Nucleus accumbens (tissue), 56 donors: ENCODE measurements at regions not wholly inside any gene's neighbourhood (a gene's known extent, or its start where the extent isn't known, plus 50 kb on each side); places are given as distances from the start of the nearest gene placed in this dataset.

Experiments used
- DNase-seq, 56 donors: peaks; one replicate each; lab custom pipeline; 2025; lab: John Stamatoyannopoulos, UW

- no peak for DNase-seq
Observed at GRCh38 chr12:28104903-28105864, 85.1 kb upstream of the CCDC91 start.

DNA sequence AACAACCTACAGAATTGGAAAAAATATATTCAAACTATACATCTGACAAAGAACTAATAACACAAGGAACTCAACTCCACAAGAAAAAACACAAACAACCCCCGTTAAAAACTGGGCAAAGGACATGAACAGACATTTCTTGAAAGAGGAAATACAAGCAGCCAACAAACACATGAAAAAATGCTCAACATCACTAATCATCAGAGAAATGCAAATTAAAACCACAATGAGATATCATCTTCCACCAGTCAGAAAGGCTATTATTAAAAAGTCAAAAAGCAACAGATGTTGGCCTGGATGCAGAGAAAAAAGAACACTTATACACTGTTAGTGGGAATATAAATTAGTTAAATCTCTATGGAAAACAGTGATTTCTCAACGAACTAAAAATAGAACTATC lies 82.6 kb upstream of the CCDC91 start:
- DNase-seq = no peak

GRCh38 chr12:28108599-28108998 lies 81.7 kb upstream of the CCDC91 start:
- no peak for DNase-seq

GRCh38 chr12:28110329-28110728 lies 79.9 kb upstream of the CCDC91 start:
- DNase-seq = no peak

GRCh38 chr12:28114488-28114887 lies 75.8 kb upstream of the CCDC91 start:
- DNase-seq = no peak

GRCh38 chr12:28121433-28121832 lies 68.8 kb upstream of the CCDC91 start:
- DNase-seq = no peak

- DNase-seq = no peak
Observed at GRCh38 chr12:28121899-28122655, 68.2 kb upstream of the CCDC91 start.

DNA sequence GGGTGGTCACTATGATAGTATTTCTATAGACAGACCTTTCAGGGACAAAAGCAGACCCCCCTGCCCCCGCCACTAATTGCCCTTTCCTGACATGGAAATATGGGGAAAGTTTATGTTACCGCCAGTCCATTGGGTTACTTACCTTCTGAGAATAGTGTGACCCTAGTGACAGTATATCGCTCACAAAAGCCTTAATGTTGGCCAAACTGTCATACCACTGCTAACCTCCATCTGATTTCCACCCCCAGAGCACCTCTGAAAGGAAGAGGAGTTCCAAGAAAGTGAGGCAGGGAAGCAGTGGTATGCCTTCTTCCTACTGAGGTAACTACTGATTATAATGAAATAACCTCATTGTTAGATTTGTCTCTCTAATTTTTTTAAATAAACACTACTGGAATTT lies 67.5 kb upstream of the CCDC91 start:
- no peak for DNase-seq

DNA sequence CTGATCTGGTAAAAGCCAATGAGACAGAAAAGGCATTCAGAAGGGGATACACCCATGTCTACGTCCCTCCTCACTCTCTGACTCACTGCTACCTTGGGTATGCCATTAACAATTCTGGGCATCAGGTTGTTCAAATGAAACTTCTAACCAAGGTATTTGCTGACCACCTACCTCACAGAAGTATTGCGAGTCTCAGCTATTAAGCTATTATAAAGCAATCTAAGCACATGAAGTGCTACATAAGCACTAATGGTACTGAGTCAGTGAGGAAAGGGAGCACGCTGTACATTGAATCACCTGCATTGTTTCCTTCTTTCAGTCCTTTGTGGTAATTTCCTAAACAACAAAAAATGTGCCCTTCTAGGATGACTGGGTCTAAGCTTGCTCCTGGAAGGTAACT lies 62.8 kb upstream of the CCDC91 start:
- no peak for DNase-seq

GRCh38 chr12:28129031-28129430 lies 61.2 kb upstream of the CCDC91 start:
- no peak for DNase-seq

DNA sequence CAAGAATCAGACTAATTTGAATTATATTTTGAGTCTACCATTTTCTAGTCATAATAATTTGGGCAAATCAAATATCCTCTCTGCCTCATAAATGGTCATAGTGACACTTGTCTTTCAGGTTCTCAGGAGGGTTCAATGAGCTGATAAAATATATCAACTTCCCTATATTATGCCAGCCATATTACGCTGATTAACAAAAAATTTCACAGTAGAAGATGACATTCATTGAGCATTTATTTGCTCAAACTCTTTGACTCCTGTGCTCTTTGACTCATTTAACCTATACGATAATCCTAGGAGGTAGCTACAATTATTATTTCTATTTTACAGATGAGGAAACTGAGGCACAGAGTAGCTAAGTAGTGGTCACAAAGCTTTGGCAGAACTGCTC lies 60.0 kb upstream of the CCDC91 start:
- no peak for DNase-seq

DNA sequence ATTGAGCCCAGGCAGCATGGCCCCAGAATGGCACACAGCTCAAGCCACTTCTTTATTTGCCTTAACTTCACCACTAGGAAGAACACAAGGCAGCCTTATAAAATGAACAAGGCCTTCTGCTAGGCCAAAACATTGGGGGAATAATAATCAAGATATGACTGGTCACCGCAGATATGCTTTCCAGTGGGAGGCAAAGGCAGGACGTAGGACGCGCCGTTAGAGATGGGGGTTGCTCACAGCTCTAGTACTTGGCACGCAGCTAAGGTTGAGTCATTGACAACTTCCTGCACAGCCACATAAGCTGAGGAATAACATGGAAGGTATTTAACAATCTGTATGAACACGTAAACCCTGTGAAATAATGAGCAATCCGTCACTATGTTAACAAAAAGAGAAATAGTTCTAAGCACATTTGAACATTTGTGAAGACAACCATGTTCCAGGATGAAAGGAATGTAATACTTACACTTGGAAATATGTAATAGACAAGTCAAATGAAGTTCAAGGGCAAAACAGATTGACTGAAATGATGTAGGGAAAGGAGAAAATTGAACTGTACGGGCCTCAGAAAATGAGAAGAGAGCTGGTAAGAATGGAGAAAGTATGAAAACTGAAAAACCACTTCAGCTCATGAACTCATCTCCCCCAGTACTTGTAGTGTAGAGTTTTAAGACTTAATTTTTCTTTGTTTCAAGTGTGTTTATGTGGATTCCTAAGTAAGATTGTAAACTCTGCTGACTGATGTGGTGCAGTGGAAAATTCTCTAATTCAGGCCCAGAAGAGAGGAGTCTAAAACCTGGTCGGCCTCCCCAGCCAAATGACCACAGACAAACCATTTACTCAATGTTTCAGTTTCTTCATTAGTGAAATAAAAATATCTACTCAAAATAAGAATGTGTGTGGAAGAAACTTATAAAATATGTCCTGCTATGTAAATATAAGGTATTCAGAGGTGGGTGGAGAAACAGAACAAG lies 59.3 kb upstream of the CCDC91 start:
- no peak for DNase-seq

DNA sequence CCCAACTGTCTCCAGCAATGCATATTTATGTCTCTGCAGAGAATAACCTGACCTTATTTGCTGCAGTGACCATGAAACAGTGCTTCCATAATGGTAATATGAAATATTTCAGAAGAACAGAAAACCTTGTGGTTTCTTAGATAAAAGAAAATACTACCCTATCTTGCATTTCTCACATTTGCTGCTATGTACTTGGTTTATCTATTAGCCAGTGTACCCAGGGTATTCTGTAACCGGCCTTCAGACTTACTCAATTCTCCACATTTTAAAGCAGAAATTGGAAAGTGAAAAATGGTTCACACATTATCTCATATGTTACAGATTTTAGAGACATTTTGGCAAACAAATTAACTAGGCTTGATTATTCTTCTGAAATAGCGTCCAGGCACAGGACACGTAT lies 57.9 kb upstream of the CCDC91 start:
- no peak for DNase-seq

DNA sequence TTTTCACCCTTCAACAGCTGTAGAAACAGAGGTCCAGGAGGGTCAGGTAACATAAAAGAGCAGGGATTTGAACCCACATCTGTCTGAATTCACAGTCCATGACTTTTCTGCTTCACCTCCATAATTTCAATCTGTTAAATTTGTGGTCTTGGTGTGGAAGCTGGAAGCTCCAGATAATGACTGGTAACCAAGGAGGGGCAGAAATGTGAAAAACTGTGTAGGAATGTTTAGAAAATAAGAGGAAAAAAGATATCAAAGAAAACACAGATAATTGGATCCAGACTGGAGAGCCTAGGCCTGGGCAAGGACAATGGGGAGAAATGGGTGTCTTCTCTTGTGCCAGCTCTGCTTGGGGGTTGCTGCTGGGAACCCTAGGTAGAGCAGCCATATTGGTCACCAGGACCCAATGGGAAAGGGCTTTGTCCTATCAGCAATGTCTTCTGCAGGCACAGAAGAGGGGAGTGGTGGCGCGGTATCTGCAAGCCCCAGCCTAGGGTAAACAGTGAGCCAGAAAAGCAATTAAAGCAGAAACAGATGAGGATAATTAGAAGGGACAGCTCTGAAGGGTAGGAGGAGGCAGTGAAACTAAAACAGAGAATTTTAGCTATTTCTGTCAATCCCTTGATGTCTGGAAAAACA lies 54.3 kb upstream of the CCDC91 start:
- DNase-seq = no peak

DNA sequence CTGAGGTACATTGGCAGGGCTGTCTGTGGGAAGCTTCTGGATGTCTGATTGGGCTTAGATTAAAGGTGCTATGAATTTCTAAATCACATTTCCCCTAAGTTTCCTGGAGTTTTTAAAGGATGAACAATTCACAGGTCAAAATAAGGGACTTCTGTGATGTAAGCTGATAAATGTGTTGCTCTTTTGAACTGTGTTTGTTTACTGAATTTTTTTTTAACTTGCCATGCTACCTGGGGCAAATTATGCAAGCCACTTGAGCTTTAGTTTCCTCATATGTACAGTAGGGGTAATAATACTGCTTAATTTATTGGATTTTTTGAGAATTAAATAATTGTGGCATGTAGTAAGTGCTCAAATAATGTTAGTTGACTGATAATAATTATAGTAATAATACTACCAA lies 52.8 kb upstream of the CCDC91 start:
- DNase-seq = no peak

DNA sequence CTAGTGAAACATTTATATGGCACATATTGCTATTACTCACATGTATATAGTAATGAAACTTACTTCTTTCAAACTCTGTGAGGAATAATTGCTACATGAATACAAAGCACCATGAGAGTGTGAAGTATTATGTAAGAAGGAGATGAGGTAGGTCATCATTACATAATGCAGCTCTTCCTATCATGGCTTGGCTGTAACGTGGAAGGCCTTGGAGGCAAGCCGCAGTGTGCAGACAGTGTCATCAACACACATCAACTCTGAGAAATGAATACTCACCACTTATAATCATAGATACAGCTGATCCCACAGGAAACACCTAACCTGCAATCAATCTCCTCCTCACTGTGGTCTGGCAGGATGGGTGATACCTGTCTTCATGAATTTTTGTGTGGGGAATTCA lies 49.9 kb upstream of the CCDC91 start:
- no peak for DNase-seq
